ENCODE measurements at regions not wholly inside any gene's neighbourhood (a gene's known extent, or its start where the extent isn't known, plus 50 kb on each side); places are given as distances from the start of the nearest gene placed in this dataset.
A peak's percentile ranks its signal among the peaks of the same experiment; 100 is the strongest.

- Mint-ChIP-seq H3K4me1 (peaks cover 4% of the 10 kb centered on the region; the same call in 1 of the 2 replicates), H3K27ac (no peak overlapping the region), H3K27me3 (ENCODE audit: low read depth) (no peaks in the 10 kb centered on the region), H3K4me3 (no peak overlapping the region), H3K9me3 (0 out of 2 replicates have a peak, but pooled peaks cover 4% of the 10 kb centered on the region), H3K36me3 (no peaks in the 10 kb centered on the region)
- POLR2A ChIA-PET: interaction anchor here (0.9 kb wide), 1 partner anchor 203 kb away, joined by 3 read pairs; no protein-coding TSS in a partner anchor
- peak; percentile 91 for ATAC-seq
- peak; percentile 78 for DNase-seq (ENCODE audit: low spot score)
- TF ChIP-seq SMAD3 (CRISPR knock-in tag; IDR thresholded peaks at IDR 0.05; ENCODE audit: borderline replicate concordance) (no peak), SMAD4 (CRISPR knock-in tag; IDR thresholded peaks at IDR 0.05) (no peak), CTCF (IDR thresholded peaks at IDR 0.05) (peak; percentile 80), HMGXB4 (CRISPR knock-in tag; IDR thresholded peaks at IDR 0.05) (no peak)
- CTCF ChIA-PET: interaction anchor here (0.6 to 2.4 kb wide), 21 partner anchors 9 to 351 kb away, joined by 3 to 15 read pairs (median 3); no protein-coding TSS in a partner anchor
These were observed 480.8 kb upstream of the KLHL29 start for GRCh38 chr2:22904126-22904684.

GRCh38 chr2:22907330-22907729 is 477.6 kb upstream of the KLHL29 start:
- ChIA-PET CTCF (no interaction called here), POLR2A (no interaction called here)
- no peak for DNase-seq (ENCODE audit: low spot score)
- no peak overlapping the region for H3K4me3 Mint-ChIP-seq
- no peak for ATAC-seq
- H3K4me1 Mint-ChIP-seq: peaks cover 12% of the 10 kb centered on the region
- H3K9me3 Mint-ChIP-seq: no peaks in the 10 kb centered on the region
- H3K27ac Mint-ChIP-seq: no peak overlapping the region
- H3K36me3 Mint-ChIP-seq: no peaks in the 10 kb centered on the region
- H3K27me3 Mint-ChIP-seq (ENCODE audit: low read depth): no peaks in the 10 kb centered on the region
- no peak for TF ChIP-seq STAT6 (CRISPR knock-in tag; conservative IDR thresholded peaks at IDR 0.05; ENCODE audit: low read depth)
- TF ChIP-seq ARID4B (CRISPR knock-in tag; IDR thresholded peaks at IDR 0.05; ENCODE audit: borderline replicate concordance): no peak
- no peak for TF ChIP-seq ESRRA (CRISPR knock-in tag; IDR thresholded peaks at IDR 0.05; ENCODE audit: borderline replicate concordance)
- no peak for TF ChIP-seq E2F4 (CRISPR knock-in tag; IDR thresholded peaks at IDR 0.05; ENCODE audit: borderline replicate concordance, low read depth)
- TF ChIP-seq PRDM15 (CRISPR knock-in tag; IDR thresholded peaks at IDR 0.05): no peak
- no peak for TF ChIP-seq MLX (CRISPR knock-in tag; IDR thresholded peaks at IDR 0.05)
- TF ChIP-seq MXD4 (CRISPR knock-in tag; IDR thresholded peaks at IDR 0.05; ENCODE audit: borderline replicate concordance): no peak
- TF ChIP-seq ZMAT4 (CRISPR knock-in tag; IDR thresholded peaks at IDR 0.05): no peak
- no peak for TF ChIP-seq SMAD4 (CRISPR knock-in tag; IDR thresholded peaks at IDR 0.05)
- no peak for TF ChIP-seq FOXP1 (CRISPR knock-in tag; IDR thresholded peaks at IDR 0.05; ENCODE audit: borderline replicate concordance)
- TF ChIP-seq ZNF219 (CRISPR knock-in tag; IDR thresholded peaks at IDR 0.05; ENCODE audit: borderline replicate concordance): no peak
- no peak for TF ChIP-seq MAX (CRISPR knock-in tag; IDR thresholded peaks at IDR 0.05)

All from WTC11 (cell line).